Inflammatory macrophage treated with lipopolysaccharide for 1 hour (primary cell): ENCODE measurements at regions not wholly inside any gene's neighbourhood (a gene's known extent, or its start where the extent isn't known, plus 50 kb on each side); places are given as distances from the start of the nearest gene placed in this dataset.

ENCODE experiments used
- DNase-seq, 2 donors: peaks; one replicate each; pipeline ENCODE4 v3.0.0-alpha.2; 2020 to 2022

- no peak for DNase-seq
Observed at GRCh38 chr3:44058868-44059203, 182.8 kb upstream of the TOPAZ1 start.

GRCh38 chr3:44060164-44060563 is 181.5 kb upstream of the TOPAZ1 start:
- no peak for DNase-seq

- no peak for DNase-seq
Observed at GRCh38 chr3:44061268-44061667, 180.4 kb upstream of the TOPAZ1 start.

- DNase-seq: no peak
Observed at GRCh38 chr3:44061961-44062360, 179.7 kb upstream of the TOPAZ1 start.

- DNase-seq: no peak
Observed at GRCh38 chr3:44065311-44066094, 176.2 kb upstream of the TOPAZ1 start.

GRCh38 chr3:44066806-44067205 is 174.9 kb upstream of the TOPAZ1 start:
- no peak for DNase-seq

GRCh38 chr3:44067431-44067830 is 174.3 kb upstream of the TOPAZ1 start:
- DNase-seq: no peak

- DNase-seq: no peak
Observed at GRCh38 chr3:44068753-44069152, 172.9 kb upstream of the TOPAZ1 start.

GRCh38 chr3:44069276-44069675 is 172.4 kb upstream of the TOPAZ1 start:
- DNase-seq: no peak

- no peak for DNase-seq
Observed at GRCh38 chr3:44070841-44071546, 170.7 kb upstream of the TOPAZ1 start.

GRCh38 chr3:44072601-44073540 is 168.8 kb upstream of the TOPAZ1 start:
- no peak for DNase-seq

GRCh38 chr3:44074181-44074580 is 167.5 kb upstream of the TOPAZ1 start:
- DNase-seq: no peak

GRCh38 chr3:44076221-44076829 is 165.4 kb upstream of the TOPAZ1 start:
- no peak for DNase-seq

GRCh38 chr3:44077267-44077666 is 164.4 kb upstream of the TOPAZ1 start:
- no peak for DNase-seq

- no peak for DNase-seq
Observed at GRCh38 chr3:44078863-44079262, 162.8 kb upstream of the TOPAZ1 start.

GRCh38 chr3:44079916-44080315 is 161.8 kb upstream of the TOPAZ1 start:
- DNase-seq: no peak

GRCh38 chr3:44080474-44081072 is 161.1 kb upstream of the TOPAZ1 start:
- DNase-seq: no peak

- DNase-seq: no peak
Observed at GRCh38 chr3:44090036-44090435, 151.7 kb upstream of the TOPAZ1 start.

- DNase-seq: no peak
Observed at GRCh38 chr3:44092497-44092896, 149.2 kb upstream of the TOPAZ1 start.

- no peak for DNase-seq
Observed at GRCh38 chr3:44093531-44093930, 148.2 kb upstream of the TOPAZ1 start.

- DNase-seq: no peak
Observed at GRCh38 chr3:44098656-44099415, 142.8 kb upstream of the TOPAZ1 start.
